ENCODE measurements at regions not wholly inside any gene's neighbourhood (a gene's known extent, or its start where the extent isn't known, plus 50 kb on each side); places are given as distances from the start of the nearest gene placed in this dataset.
A peak's percentile ranks its signal among the peaks of the same experiment; 100 is the strongest.

DNA sequence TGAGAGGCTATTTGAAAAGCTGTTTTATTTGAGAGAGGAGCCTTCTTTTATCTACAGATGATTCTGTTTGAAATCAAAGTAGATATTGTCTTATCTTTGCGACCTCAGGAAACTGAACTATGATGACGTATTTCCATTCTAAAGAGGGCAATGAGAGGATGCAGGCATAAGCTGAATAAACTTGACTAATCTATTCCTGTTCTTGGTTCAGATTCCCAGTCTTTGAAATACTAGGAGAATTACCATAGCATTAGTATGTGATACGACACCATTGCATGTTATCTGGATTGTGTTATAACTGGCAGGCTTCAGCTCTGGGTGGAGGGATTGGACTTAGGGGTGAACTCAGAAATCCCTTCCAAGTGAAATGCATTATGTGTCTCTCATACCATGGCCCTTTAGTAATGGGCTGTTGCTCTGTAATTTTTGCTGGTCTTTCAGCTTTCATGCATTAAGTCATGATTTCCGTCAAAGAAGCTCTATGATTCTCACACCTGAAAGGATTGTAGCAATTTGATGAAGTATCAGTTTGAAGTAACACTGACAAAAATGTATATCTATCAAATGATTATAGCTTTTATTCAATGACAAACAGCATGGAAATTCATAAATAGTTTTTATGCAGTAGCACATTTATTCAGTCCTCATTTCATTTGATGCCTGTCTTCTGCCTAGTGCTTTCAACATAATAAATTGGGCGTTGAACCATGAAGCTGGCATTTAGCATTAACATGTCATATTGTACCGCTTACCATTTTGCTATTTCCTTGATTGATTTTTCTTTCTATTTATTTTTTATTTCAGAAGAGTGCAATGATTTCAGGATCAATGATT is 138.4 kb upstream of the SPACA1 start:
- TF ChIP-seq GATA1 (IDR thresholded peaks at IDR 0.05; ENCODE audit: low read depth, low read length) = no peak
- TF ChIP-seq POLR2A (IDR thresholded peaks at IDR 0.05; ENCODE audit: low read length) = no peak
- DNase-seq = no peak

DNA sequence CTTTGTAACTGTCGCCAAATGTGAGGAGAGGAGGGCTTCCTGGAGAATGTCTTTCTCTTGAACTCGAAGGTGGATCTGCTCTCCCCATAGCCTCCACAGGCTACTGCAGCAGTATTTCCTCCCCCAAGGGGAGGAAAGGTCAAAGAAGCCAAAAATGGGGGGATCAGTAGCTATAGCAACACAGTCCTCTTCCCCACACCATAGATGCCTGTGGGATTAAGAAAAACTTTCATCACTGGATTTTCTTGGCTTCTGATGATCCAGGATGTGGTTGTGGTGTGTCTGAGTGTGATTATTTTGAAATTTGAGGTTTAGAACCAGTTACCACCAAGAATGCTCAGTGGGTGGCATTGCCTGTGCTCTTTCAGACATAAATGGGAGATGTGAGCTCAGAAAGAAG is 140.1 kb upstream of the SPACA1 start:
- TF ChIP-seq GATA1 (IDR thresholded peaks at IDR 0.05; ENCODE audit: low read depth, low read length) (no peak), POLR2A (IDR thresholded peaks at IDR 0.05; ENCODE audit: low read length) (no peak)
- DNase-seq = no peak

DNA sequence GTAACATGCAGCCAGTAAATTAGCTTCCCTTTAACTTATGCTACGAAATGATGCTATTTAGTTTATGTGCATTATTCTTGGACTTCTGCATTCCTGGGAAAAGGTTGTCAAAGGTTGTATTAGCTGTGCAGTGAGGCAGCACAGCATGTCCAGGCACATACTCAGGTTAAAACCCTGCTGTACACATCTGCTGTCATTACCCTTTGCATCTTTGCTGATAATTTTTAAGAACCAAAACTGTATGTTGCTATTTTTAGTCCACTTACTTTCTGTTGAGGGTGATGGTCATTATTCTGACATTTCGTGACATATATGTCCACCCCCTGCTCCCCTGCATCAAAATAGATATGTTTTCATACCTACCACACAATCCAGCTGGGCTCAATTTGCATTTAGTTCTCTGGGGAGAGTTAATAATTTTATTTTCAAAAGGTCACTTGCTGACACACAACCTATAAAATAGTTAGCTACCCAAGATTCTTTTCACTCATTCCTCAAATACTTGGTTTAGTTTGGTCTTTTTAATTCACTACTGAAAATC is 142.5 kb upstream of the SPACA1 start:
- TF ChIP-seq POLR2A (IDR thresholded peaks at IDR 0.05; ENCODE audit: low read length) (no peak), GATA1 (IDR thresholded peaks at IDR 0.05; ENCODE audit: low read depth, low read length) (no peak)
- no peak for DNase-seq

DNA sequence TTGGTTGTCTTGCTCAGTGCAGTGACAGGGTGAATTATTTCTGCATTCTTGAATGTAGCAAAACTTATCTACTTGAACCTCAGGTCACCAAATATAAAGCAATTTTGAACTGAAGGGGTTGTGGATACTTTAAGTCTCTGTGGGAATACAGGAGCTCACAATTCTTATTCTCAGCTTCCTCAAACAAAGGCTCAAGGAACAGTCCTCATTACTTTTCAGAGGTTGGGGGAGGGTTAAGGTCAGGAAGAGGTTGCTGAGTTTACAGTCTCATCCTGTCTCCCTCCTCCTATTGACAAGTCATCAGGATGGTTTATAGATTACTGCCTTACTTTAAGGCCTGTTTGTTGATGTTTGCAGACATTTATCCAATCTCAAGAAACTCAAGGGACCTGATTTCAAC is 143.6 kb upstream of the SPACA1 start:
- DNase-seq = no peak
- no peak for TF ChIP-seq GATA1 (IDR thresholded peaks at IDR 0.05; ENCODE audit: low read depth, low read length)
- TF ChIP-seq POLR2A (IDR thresholded peaks at IDR 0.05; ENCODE audit: low read length) = no peak

DNA sequence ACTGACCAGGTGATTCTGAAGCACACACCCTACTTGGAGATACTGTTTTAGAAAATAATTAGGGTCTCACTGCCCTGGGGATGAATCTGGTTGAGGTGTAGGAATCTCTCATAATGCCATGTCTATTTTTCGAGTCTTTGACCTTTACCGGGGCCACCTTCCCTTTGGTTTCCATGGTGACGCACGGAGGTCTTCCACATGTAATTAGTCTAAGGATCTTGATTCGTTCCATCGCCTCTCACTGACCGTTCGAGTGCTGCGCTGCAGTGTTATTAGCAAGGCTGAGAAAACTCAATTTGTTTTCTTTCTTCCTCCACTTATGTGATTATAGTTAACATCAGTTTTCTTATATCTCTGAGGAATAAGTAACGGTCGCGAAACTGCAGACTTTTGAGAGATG is 144.3 kb upstream of the SPACA1 start:
- DNase-seq = no peak
- no peak for TF ChIP-seq POLR2A (IDR thresholded peaks at IDR 0.05; ENCODE audit: low read length)
- no peak for TF ChIP-seq GATA1 (IDR thresholded peaks at IDR 0.05; ENCODE audit: low read depth, low read length)

DNA sequence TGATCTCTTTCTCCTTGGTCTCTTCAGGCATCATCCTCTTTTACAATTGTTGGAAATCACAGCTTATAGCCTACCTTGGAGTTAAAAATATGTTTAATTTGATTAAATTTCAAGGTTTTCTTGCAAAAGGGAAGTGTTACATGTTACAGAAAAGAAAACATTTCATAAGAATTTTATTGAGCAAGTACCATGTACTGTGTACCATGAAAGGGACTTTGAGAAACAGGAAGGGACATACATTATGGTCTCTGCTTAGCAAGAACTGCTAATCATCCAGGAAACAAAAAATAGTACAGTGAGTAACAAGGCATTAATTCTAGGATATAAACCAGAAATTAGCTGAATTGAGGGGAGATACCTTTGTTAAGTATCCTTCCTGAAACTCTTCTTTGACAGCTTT is 145.3 kb upstream of the SPACA1 start:
- TF ChIP-seq GATA1 (IDR thresholded peaks at IDR 0.05; ENCODE audit: low read depth, low read length) (no peak), POLR2A (IDR thresholded peaks at IDR 0.05; ENCODE audit: low read length) (no peak)
- no peak for DNase-seq

DNA sequence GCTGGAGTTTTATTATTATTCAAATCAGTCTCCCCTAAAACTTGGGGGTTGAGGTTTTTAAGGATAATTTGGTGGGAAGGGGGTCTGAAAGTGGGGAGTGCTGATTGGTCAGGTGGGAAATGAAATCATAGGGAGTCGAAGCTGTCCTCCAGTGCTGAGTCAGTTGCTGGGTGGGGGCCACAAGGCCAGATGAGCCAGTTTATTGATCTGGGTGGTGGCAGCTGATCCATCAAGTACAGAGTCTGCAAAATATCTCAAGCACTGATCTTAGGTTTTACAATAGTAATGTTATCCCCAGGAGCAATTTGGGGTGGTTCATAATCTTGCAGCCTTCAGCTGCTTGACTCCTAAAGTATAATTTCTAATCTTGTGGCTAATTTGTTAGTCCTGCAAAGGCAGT is 146.0 kb upstream of the SPACA1 start:
- DNase-seq = no peak
- TF ChIP-seq POLR2A (IDR thresholded peaks at IDR 0.05; ENCODE audit: low read length) (no peak), GATA1 (IDR thresholded peaks at IDR 0.05; ENCODE audit: low read depth, low read length) (no peak)

DNA sequence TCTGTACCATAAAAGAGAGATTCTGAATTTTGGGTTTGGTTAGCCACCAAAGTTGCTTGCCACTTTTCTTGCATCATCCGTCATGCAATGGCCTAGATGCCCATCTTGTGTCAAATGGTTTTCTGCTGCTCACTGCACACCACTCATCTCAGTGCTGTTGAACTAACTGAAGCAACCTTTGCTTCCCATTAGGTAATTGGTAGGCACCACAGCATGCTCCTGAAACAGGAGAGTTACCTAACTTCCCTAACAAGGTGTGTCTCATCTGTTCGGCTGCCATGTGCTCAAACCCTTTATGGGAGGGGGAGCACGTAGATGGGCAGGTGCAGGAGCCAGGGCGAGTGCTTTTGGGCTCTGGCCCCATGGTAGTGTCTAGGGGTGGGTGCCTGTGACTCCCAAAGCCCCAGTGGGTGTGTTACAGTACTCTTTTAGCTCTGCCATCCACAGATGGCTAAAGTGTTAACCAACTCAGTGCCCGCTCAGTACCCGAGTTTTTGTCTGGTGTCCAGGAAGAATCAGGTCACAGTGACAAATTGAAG is 147.4 kb upstream of the SPACA1 start:
- no peak for DNase-seq
- TF ChIP-seq POLR2A (IDR thresholded peaks at IDR 0.05; ENCODE audit: low read length) (no peak), GATA1 (IDR thresholded peaks at IDR 0.05; ENCODE audit: low read depth, low read length) (no peak)

DNA sequence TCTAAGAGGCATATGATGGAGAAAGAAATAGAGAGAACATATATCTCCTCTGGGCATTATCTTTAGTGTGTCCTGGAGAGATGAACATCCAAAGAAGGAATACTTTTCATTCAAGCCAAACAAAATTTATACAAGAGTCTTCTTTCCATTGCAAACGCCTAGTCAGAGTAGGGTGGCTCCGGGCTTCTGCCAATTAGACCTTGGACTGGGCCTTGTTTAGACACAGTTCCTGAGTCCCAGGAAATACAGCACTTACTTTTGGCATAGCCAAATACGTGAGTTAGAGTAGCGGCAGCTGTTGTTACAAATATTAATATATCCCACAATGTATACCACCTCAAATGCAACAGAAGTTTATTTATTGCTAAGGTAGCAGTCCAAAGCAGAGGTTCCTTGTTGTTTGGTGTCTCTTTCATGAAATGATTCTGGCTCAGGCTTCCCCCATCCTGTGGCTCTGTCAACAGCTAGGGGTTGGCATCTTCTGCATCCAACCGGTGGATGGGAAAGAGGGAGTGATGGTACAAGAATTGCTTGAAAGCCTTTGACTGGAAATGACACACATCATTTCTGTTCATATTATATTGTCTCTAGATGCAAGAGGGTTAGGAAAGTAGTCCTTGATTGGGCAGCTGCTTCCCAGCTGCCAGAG is 148.0 kb upstream of the SPACA1 start:
- no peak for DNase-seq
- TF ChIP-seq POLR2A (IDR thresholded peaks at IDR 0.05; ENCODE audit: low read length) (no peak), GATA1 (IDR thresholded peaks at IDR 0.05; ENCODE audit: low read depth, low read length) (no peak)

DNA sequence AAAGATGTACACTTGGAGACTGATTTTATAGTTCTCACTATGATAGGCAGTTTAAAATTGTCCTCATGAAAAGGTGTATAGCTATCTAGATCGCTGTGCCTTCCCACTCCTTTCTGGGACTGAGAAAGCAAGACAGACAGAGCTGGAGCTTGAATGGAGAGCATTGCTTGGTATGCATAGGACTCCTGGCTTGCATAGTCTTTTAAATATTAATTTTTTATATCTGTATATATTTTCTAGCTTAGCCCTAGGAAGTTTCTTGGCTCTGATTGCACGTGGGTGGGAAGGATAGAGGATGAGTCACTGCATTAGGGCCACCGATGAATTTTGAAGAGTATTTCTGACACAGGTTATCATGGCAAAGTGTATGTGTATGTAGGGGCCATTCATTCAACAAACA is 150.0 kb upstream of the SPACA1 start:
- no peak for DNase-seq
- TF ChIP-seq GATA1 (IDR thresholded peaks at IDR 0.05; ENCODE audit: low read depth, low read length) (no peak), POLR2A (IDR thresholded peaks at IDR 0.05; ENCODE audit: low read length) (no peak)

DNA sequence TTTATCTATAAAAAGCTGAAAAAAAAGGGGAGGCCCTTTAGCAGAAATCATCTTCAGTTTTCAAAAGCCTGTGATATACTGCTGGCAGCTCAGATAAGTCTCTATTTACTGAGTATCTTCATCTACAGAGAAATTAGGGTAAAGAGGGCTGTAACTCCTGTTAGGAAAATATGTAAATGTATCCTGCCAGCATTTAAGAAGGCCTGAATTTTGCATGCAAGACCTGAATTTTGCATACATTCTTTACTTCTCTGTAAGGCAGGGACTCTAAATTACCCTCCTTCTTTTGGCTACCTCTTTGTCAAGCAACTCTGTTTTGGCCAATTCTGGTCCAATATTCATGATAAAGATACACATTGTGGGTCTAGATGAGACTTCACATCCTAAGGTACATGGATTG is 150.6 kb upstream of the SPACA1 start:
- TF ChIP-seq GATA1 (IDR thresholded peaks at IDR 0.05; ENCODE audit: low read depth, low read length) (no peak), POLR2A (IDR thresholded peaks at IDR 0.05; ENCODE audit: low read length) (no peak)
- DNase-seq = peak; percentile 25 to 73

DNA sequence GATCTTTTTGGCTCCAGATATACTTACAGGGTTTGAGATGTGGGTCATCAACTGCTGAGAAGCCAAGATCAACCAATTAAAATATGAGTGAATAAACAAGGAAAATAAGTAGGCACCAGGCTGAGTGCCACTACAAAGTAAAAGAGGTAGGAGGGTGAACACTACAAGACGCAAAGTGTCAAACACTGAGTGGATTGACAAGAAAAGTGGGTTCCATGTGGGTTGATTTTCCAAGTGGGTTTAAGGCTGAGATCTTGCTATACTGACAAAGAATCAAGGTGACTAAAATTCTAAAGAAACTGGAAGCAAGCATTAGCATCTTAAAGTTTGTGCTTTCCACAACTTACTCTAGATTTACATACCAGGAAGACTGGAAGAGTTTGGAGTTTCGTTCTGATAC is 160.4 kb upstream of the SPACA1 start:
- DNase-seq = no peak
- TF ChIP-seq POLR2A (IDR thresholded peaks at IDR 0.05; ENCODE audit: low read length) (no peak), GATA1 (IDR thresholded peaks at IDR 0.05; ENCODE audit: low read depth, low read length) (no peak)

DNA sequence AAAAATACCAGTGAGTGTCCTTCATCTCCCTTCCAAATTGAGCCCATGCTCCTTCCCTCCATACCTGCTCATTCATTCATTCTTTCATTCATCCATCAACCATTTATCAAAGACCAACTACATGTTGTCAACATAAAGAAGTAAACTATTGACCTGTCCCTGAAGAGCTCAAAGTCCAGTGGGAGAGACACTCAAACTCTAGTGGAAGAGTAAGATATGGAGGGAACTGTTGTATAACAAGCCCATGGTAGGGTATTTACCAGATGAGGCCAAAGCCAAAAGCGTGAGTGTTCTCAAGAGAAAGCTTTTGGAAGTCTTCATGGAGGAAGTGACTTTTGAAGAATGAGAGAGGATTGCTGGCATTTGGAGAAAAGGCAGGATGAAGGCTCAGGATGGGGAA is 163.4 kb upstream of the SPACA1 start:
- no peak for TF ChIP-seq POLR2A (IDR thresholded peaks at IDR 0.05; ENCODE audit: low read length)
- no peak for TF ChIP-seq GATA1 (IDR thresholded peaks at IDR 0.05; ENCODE audit: low read depth, low read length)

DNA sequence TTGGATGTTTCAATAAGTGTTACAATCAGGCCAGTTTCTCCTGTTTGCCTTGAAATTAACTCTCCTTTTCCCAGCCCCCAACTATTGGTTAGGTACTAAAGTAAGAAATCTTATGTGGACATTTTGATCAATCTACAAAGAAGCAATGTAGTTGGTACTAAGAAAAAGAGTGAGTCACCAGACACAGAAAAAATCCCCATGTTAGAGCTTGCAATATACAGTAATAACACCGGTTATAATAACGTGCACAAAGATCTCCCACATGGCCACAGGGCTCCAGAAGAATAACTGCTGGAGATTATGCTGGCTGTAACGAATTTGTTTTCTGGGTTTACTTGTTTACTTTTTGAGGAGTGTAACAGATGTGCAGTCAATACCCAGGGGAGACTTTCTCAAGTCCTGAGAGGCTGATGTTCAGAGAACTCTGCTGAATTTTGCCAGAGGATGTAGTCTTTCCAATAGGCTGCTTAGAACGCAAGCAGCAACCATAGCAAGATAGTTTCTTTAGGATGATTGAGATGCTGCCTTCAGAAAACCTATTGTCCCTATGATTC is 166.2 kb upstream of the SPACA1 start:
- no peak for DNase-seq
- TF ChIP-seq GATA1 (IDR thresholded peaks at IDR 0.05; ENCODE audit: low read depth, low read length) (no peak), POLR2A (IDR thresholded peaks at IDR 0.05; ENCODE audit: low read length) (no peak)

More for the DNA sequence above, 163.4 kb upstream of the SPACA1 start:
- DNase-seq = no peak

Measured in erythroblast (primary cell).